Suprapubic skin (tissue), 4 donors: ENCODE measurements at regions not wholly inside any gene's neighbourhood (a gene's known extent, or its start where the extent isn't known, plus 50 kb on each side); places are given as distances from the start of the nearest gene placed in this dataset.

ENCODE experiments used
- DNase-seq, 2 donors: peaks; one replicate each; pipeline ENCODE4 v3.0.0-alpha.2; 2019; ENCODE audit warnings: low spot score in 2 of 2
- H3K27ac ChIP-seq: fragments of 200-600 bp; sonication (generic); one replicate; pipeline ENCODE4 v1.5.1; 2019
- H3K27me3 ChIP-seq: fragments of 200-600 bp; sonication (generic); one replicate; pipeline ENCODE4 v1.5.1; 2019
- H3K36me3 ChIP-seq: fragments of 200-600 bp; sonication (generic); one replicate; pipeline ENCODE4 v1.5.1; 2019
- H3K4me1 ChIP-seq: fragments of 200-600 bp; sonication (generic); one replicate; pipeline ENCODE4 v1.5.1; 2019
- H3K4me3 ChIP-seq: fragments of 200-600 bp; sonication (generic); one replicate; pipeline ENCODE4 v1.5.1; 2019; ENCODE audit warnings: mild to moderate bottlenecking
- H3K9me3 ChIP-seq: fragments of 200-600 bp; sonication (generic); one replicate; pipeline ENCODE4 v1.5.1; 2019
- EP300 ChIP-seq: sonication (generic); formaldehyde crosslinking; IDR thresholded peaks from one replicate; pipeline ENCODE4 v1.6.1; 2017; ENCODE audit warnings: antibody characterized with exemption
- POLR2A ChIP-seq, 2 donors: fragments of 450-650 bp; IDR thresholded peaks; one replicate each; pipeline ENCODE4 v1.6.1; 2017; ENCODE audit warnings: antibody characterized with exemption in 2 of 2, mild to moderate bottlenecking in 2 of 2, moderate library complexity in 2 of 2
- POLR2AphosphoS5 ChIP-seq, 3 donors: sonication (generic); formaldehyde crosslinking; IDR thresholded peaks; one replicate each; pipeline ENCODE4 v1.6.1; 2017; ENCODE audit warnings: antibody characterized with exemption in 3 of 3
- WGBS: methylation state at CpG from one replicate; pipeline ENCODE4 v1.1.5; 2018; 5-methylcytosine and 5-hydroxymethylcytosine counted together
- TF ChIP-seq, protein P1 (sequence below), 2 donors: fragments of 200-600 bp in 1 of 2; fragments of 450-650 bp in 1 of 2; sonication (generic) in 1 of 2; IDR thresholded peaks; one replicate each; pipeline ENCODE4 v1.5.1; 2016 to 2019; ENCODE audit warnings: antibody characterized with exemption in 2 of 2, mild to moderate bottlenecking in 1 of 2, moderate library complexity in 1 of 2

GRCh38 chr1:36570478-36571060 lies 87.9 kb upstream of the CSF3R start:
- peak in 1 of 2 donors; percentile 35 for DNase-seq
- 92% methylated on average over 12 of the region's 12 CpGs for WGBS
- Histone ChIP-seq H3K27me3 (peaks cover 51% of the 10 kb centered on the region), H3K36me3 (no peaks in the 10 kb centered on the region), H3K27ac (no peak overlapping the region), H3K4me1 (no peaks in the 10 kb centered on the region), H3K9me3 (no peaks in the 10 kb centered on the region), H3K4me3 (no peak overlapping the region)
- TF ChIP-seq POLR2A (IDR thresholded peaks at IDR 0.05): no peak
- no peak for TF ChIP-seq EP300
- TF ChIP-seq, protein P1, sequence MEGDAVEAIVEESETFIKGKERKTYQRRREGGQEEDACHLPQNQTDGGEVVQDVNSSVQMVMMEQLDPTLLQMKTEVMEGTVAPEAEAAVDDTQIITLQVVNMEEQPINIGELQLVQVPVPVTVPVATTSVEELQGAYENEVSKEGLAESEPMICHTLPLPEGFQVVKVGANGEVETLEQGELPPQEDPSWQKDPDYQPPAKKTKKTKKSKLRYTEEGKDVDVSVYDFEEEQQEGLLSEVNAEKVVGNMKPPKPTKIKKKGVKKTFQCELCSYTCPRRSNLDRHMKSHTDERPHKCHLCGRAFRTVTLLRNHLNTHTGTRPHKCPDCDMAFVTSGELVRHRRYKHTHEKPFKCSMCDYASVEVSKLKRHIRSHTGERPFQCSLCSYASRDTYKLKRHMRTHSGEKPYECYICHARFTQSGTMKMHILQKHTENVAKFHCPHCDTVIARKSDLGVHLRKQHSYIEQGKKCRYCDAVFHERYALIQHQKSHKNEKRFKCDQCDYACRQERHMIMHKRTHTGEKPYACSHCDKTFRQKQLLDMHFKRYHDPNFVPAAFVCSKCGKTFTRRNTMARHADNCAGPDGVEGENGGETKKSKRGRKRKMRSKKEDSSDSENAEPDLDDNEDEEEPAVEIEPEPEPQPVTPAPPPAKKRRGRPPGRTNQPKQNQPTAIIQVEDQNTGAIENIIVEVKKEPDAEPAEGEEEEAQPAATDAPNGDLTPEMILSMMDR (IDR thresholded peaks at IDR 0.05): no peak
- TF ChIP-seq POLR2AphosphoS5 (IDR thresholded peaks at IDR 0.05): no peak

- 59% methylated on average over 3 of the region's 7 CpGs for WGBS
- no peaks in the 10 kb centered on the region for H3K9me3 ChIP-seq
- H3K27me3 ChIP-seq: peaks cover 51% of the 10 kb centered on the region
- peak; percentile 26 to 45 for DNase-seq
- H3K36me3 ChIP-seq: no peaks in the 10 kb centered on the region
- H3K4me3 ChIP-seq: no peak overlapping the region
- no peak overlapping the region for H3K27ac ChIP-seq
- H3K4me1 ChIP-seq: no peaks in the 10 kb centered on the region
- TF ChIP-seq EP300 (no peak), POLR2A (IDR thresholded peaks at IDR 0.05) (no peak), POLR2AphosphoS5 (IDR thresholded peaks at IDR 0.05) (no peak)
- TF ChIP-seq, protein P1 (IDR thresholded peaks at IDR 0.05): no peak
Measured at GRCh38 chr1:36570006-36570405, 87.3 kb upstream of the CSF3R start.

GRCh38 chr1:36567601-36568341 lies 85.1 kb upstream of the CSF3R start:
- Histone ChIP-seq H3K4me1 (no peaks in the 10 kb centered on the region), H3K36me3 (no peaks in the 10 kb centered on the region), H3K27me3 (peaks cover 32% of the 10 kb centered on the region), H3K27ac (no peak overlapping the region), H3K9me3 (no peaks in the 10 kb centered on the region), H3K4me3 (no peak overlapping the region)
- WGBS: 75% methylated on average over 11 of the region's 11 CpGs
- TF ChIP-seq, protein P1 (IDR thresholded peaks at IDR 0.05): no peak
- TF ChIP-seq EP300 (no peak), POLR2A (IDR thresholded peaks at IDR 0.05) (no peak), POLR2AphosphoS5 (IDR thresholded peaks at IDR 0.05) (no peak)
- DNase-seq: peak; percentile 33 to 63

- DNase-seq: peak; percentile 30 to 63
- WGBS: 73% methylated on average over 7 of the region's 7 CpGs
Measured at GRCh38 chr1:36565576-36566501, 83.1 kb upstream of the CSF3R start.

More at GRCh38 chr1:36565576-36566501, 83.1 kb upstream of the CSF3R start:
- no peaks in the 10 kb centered on the region for H3K36me3 ChIP-seq
- TF ChIP-seq, protein P1 (IDR thresholded peaks at IDR 0.05): no peak
- no peak for TF ChIP-seq POLR2AphosphoS5 (IDR thresholded peaks at IDR 0.05)
- TF ChIP-seq EP300: no peak
- TF ChIP-seq POLR2A (IDR thresholded peaks at IDR 0.05): no peak
- peaks cover 15% of the 10 kb centered on the region for H3K27me3 ChIP-seq
- no peak overlapping the region for H3K27ac ChIP-seq
- no peak overlapping the region for H3K4me3 ChIP-seq
- H3K4me1 ChIP-seq: no peaks in the 10 kb centered on the region
- H3K9me3 ChIP-seq: no peaks in the 10 kb centered on the region
